Liver (tissue), 8 donors: ENCODE measurements at regions not wholly inside any gene's neighbourhood (a gene's known extent, or its start where the extent isn't known, plus 50 kb on each side); places are given as distances from the start of the nearest gene placed in this dataset.

ENCODE experiments used
- DNase-seq: peaks from one replicate; pipeline ENCODE4 v3.0.0-alpha.2; 2017; ENCODE audit warnings: low spot score
- H3K27ac ChIP-seq, 2 donors: one replicate each; pipeline ENCODE4 v1.7.0; 2013; ENCODE audit warnings: inconsistent platforms in 2 of 2, low read length in 2 of 2, control low read depth in 1 of 2, low read depth in 1 of 2, mild to moderate bottlenecking in 1 of 2
- H3K27me3 ChIP-seq, 4 donors: one replicate each; pipeline versions ENCODE4 v1.6.1 to v1.7.0; 2013; ENCODE audit warnings: low read length in 3 of 4, inconsistent platforms in 1 of 4, mild to moderate bottlenecking in 1 of 4, moderate library complexity in 1 of 4; ENCODE audit not compliant: control insufficient read depth in 4 of 4, insufficient read depth in 4 of 4
- H3K36me3 ChIP-seq, 4 donors: one replicate each; pipeline versions ENCODE4 v1.6.1 to v1.7.0; 2013; ENCODE audit warnings: low read length in 3 of 4, mild to moderate bottlenecking in 3 of 4, low read depth in 1 of 4, moderate library complexity in 1 of 4; ENCODE audit not compliant: control insufficient read depth in 4 of 4, insufficient read depth in 3 of 4
- H3K4me1 ChIP-seq, 4 donors: one replicate each; pipeline versions ENCODE4 v1.6.1 to v1.7.0; 2013; ENCODE audit warnings: low read length in 3 of 4, mild to moderate bottlenecking in 3 of 4, moderate library complexity in 1 of 4; ENCODE audit not compliant: control insufficient read depth in 4 of 4, insufficient read depth in 4 of 4
- H3K4me3 ChIP-seq, 3 donors: one replicate each; pipeline versions ENCODE4 v1.6.1 to v1.7.0; 2013; ENCODE audit warnings: low read length in 3 of 3, control low read depth in 1 of 3, low read depth in 1 of 3, mild to moderate bottlenecking in 1 of 3
- H3K9ac ChIP-seq, 2 donors: one replicate each; pipeline ENCODE4 v1.7.0; 2013; ENCODE audit warnings: low read length in 2 of 2, mild to moderate bottlenecking in 2 of 2, moderate library complexity in 2 of 2, control low read depth in 1 of 2, low read depth in 1 of 2
- H3K9me3 ChIP-seq, 4 donors: one replicate each; pipeline versions ENCODE4 v1.6.1 to v1.7.0; 2013; ENCODE audit warnings: low read length in 3 of 4; ENCODE audit not compliant: control insufficient read depth in 4 of 4
- EGR1 ChIP-seq, 2 donors: IDR thresholded peaks; 2 replicates each; pipeline ENCODE4 v1.6.1; 2016 to 2018; ENCODE audit warnings: antibody characterized with exemption in 2 of 2, low read depth in 2 of 2
- FOXA1 ChIP-seq: IDR thresholded peaks from 2 replicates; pipeline ENCODE4 v1.6.1; 2016; ENCODE audit warnings: antibody characterized with exemption
- FOXA2 ChIP-seq: IDR thresholded peaks from 2 replicates; pipeline ENCODE4 v1.6.1; 2016; ENCODE audit warnings: antibody characterized with exemption
- GABPA ChIP-seq, 2 donors: IDR thresholded peaks in 1 of 2; conservative IDR thresholded peaks in 1 of 2; 2 replicates each; pipeline ENCODE4 v1.6.1; 2016; ENCODE audit warnings: antibody characterized with exemption in 2 of 2, mild to moderate bottlenecking in 1 of 2, moderate library complexity in 1 of 2
- HNF4A ChIP-seq, 2 donors: conservative IDR thresholded peaks; 2 replicates each; pipeline ENCODE4 v1.6.1; 2016; ENCODE audit warnings: antibody characterized with exemption in 2 of 2, mild to moderate bottlenecking in 2 of 2
- HNF4G ChIP-seq: IDR thresholded peaks from 2 replicates; pipeline ENCODE4 v1.6.1; 2016; ENCODE audit warnings: antibody characterized with exemption
- JUND ChIP-seq, 2 donors: IDR thresholded peaks; 2 replicates each; pipeline ENCODE4 v1.6.1; 2016; ENCODE audit warnings: antibody characterized with exemption in 2 of 2
- NR2F2 ChIP-seq: IDR thresholded peaks from 2 replicates; pipeline ENCODE4 v1.6.1; 2016; ENCODE audit warnings: antibody characterized with exemption
- RAD21 ChIP-seq, 2 donors: IDR thresholded peaks; 2 replicates each; pipeline ENCODE4 v1.6.1; 2016; ENCODE audit warnings: antibody characterized with exemption in 2 of 2, mild to moderate bottlenecking in 2 of 2
- RXRA ChIP-seq, 2 donors: IDR thresholded peaks; 2 replicates each; pipeline ENCODE4 v1.6.1; 2017 to 2018; ENCODE audit warnings: antibody characterized with exemption in 2 of 2, mild to moderate bottlenecking in 1 of 2
- SP1 ChIP-seq: IDR thresholded peaks from 2 replicates; pipeline ENCODE4 v1.6.1; 2018; ENCODE audit warnings: antibody characterized with exemption, mild to moderate bottlenecking
- TAF1 ChIP-seq: conservative IDR thresholded peaks from 2 replicates; pipeline ENCODE4 v1.6.1; 2016; ENCODE audit warnings: antibody characterized with exemption, mild to moderate bottlenecking
- YY1 ChIP-seq: IDR thresholded peaks from 2 replicates; pipeline ENCODE4 v1.6.1; 2016; ENCODE audit warnings: antibody characterized with exemption, mild to moderate bottlenecking
- WGBS: extraction: QIAGEN DNeasy Blood & Tissue Kit; methylation state at CpG from one replicate; pipeline ENCODE4 v1.1.7; 2013; 5-methylcytosine and 5-hydroxymethylcytosine counted together
- TF ChIP-seq, protein P1 (sequence below): IDR thresholded peaks from 2 replicates; pipeline ENCODE4 v1.6.1; 2016; ENCODE audit warnings: antibody characterized with exemption, mild to moderate bottlenecking
- TF ChIP-seq, protein P2 (sequence below): IDR thresholded peaks from 2 replicates; pipeline ENCODE4 v1.6.1; 2016; ENCODE audit warnings: antibody characterized with exemption
- TF ChIP-seq, protein P3 (sequence below): IDR thresholded peaks from 2 replicates; pipeline ENCODE4 v1.6.1; 2016; ENCODE audit warnings: antibody characterized with exemption
- TF ChIP-seq, protein P4 (sequence below): fragments of 150-350 bp; IDR thresholded peaks from 2 replicates; pipeline ENCODE4 v1.5.1; 2017; ENCODE audit warnings: improper control_type of control experiment, low read depth, low read length; ENCODE audit not compliant: missing input control
- donor health status: healthy.
- donor health status: healthy.
- donor health status: healthy.
- donor health status: healthy.
- donor health status: healthy.

DNA sequence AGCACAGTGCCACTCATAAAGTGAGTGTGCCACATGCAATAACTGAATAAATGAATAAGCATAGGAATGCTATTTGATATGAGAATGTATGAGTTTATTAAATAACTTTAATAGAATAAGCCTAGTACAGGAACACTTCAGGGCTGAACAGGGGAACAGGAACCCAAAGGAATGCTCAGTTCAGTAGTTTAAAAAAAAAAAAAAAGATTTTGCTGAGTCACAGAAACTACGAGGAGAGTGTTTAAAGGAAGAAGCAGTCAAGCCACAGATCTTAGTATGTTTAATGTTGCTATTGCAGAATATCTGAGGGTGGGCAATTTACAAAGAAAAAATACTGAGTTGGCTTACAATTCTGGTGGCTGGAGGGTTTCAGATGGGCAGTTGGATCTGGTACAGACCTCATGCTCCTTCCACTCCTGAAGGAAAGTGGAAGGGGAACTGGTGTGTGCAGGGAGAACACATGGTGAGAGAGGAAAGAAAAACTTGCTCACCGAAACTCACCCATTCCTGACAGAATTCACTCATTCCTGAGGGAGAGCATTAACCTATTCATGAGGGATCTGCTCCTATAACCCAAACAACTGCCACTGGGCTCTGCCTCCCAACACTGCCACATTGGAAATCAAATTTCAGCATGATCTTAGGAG is 880.3 kb upstream of the MGAT4C start:
- TF ChIP-seq GABPA (IDR thresholded peaks at IDR 0.05 in 1 of 2, conservative IDR thresholded peaks at IDR 0.05 in 1 of 2) (no peak), HNF4G (no peak), RAD21 (IDR thresholded peaks at IDR 0.05) (no peak), TAF1 (no peak), FOXA1 (no peak), EGR1 (IDR thresholded peaks at IDR 0.05; ENCODE audit: low read depth in 2 of 2) (no peak), HNF4A (conservative IDR thresholded peaks at IDR 0.05) (no peak), RXRA (IDR thresholded peaks at IDR 0.05) (no peak), YY1 (no peak), NR2F2 (no peak), JUND (IDR thresholded peaks at IDR 0.05) (no peak), SP1 (no peak), FOXA2 (no peak)
- TF ChIP-seq, protein P1, sequence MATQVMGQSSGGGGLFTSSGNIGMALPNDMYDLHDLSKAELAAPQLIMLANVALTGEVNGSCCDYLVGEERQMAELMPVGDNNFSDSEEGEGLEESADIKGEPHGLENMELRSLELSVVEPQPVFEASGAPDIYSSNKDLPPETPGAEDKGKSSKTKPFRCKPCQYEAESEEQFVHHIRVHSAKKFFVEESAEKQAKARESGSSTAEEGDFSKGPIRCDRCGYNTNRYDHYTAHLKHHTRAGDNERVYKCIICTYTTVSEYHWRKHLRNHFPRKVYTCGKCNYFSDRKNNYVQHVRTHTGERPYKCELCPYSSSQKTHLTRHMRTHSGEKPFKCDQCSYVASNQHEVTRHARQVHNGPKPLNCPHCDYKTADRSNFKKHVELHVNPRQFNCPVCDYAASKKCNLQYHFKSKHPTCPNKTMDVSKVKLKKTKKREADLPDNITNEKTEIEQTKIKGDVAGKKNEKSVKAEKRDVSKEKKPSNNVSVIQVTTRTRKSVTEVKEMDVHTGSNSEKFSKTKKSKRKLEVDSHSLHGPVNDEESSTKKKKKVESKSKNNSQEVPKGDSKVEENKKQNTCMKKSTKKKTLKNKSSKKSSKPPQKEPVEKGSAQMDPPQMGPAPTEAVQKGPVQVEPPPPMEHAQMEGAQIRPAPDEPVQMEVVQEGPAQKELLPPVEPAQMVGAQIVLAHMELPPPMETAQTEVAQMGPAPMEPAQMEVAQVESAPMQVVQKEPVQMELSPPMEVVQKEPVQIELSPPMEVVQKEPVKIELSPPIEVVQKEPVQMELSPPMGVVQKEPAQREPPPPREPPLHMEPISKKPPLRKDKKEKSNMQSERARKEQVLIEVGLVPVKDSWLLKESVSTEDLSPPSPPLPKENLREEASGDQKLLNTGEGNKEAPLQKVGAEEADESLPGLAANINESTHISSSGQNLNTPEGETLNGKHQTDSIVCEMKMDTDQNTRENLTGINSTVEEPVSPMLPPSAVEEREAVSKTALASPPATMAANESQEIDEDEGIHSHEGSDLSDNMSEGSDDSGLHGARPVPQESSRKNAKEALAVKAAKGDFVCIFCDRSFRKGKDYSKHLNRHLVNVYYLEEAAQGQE, result no peak
- TF ChIP-seq, protein P2, sequence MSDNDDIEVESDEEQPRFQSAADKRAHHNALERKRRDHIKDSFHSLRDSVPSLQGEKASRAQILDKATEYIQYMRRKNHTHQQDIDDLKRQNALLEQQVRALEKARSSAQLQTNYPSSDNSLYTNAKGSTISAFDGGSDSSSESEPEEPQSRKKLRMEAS, result no peak
- TF ChIP-seq, protein P3, sequence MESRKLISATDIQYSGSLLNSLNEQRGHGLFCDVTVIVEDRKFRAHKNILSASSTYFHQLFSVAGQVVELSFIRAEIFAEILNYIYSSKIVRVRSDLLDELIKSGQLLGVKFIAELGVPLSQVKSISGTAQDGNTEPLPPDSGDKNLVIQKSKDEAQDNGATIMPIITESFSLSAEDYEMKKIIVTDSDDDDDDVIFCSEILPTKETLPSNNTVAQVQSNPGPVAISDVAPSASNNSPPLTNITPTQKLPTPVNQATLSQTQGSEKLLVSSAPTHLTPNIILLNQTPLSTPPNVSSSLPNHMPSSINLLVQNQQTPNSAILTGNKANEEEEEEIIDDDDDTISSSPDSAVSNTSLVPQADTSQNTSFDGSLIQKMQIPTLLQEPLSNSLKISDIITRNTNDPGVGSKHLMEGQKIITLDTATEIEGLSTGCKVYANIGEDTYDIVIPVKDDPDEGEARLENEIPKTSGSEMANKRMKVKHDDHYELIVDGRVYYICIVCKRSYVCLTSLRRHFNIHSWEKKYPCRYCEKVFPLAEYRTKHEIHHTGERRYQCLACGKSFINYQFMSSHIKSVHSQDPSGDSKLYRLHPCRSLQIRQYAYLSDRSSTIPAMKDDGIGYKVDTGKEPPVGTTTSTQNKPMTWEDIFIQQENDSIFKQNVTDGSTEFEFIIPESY, result no peak
- TF ChIP-seq, protein P4, sequence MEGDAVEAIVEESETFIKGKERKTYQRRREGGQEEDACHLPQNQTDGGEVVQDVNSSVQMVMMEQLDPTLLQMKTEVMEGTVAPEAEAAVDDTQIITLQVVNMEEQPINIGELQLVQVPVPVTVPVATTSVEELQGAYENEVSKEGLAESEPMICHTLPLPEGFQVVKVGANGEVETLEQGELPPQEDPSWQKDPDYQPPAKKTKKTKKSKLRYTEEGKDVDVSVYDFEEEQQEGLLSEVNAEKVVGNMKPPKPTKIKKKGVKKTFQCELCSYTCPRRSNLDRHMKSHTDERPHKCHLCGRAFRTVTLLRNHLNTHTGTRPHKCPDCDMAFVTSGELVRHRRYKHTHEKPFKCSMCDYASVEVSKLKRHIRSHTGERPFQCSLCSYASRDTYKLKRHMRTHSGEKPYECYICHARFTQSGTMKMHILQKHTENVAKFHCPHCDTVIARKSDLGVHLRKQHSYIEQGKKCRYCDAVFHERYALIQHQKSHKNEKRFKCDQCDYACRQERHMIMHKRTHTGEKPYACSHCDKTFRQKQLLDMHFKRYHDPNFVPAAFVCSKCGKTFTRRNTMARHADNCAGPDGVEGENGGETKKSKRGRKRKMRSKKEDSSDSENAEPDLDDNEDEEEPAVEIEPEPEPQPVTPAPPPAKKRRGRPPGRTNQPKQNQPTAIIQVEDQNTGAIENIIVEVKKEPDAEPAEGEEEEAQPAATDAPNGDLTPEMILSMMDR, result no peak
- WGBS, result 49% methylated on average over 2 of the region's 2 CpGs
- Histone ChIP-seq H3K36me3 (no peaks in the 10 kb centered on the region), H3K9me3 (no peaks in the 10 kb centered on the region), H3K9ac (no peak overlapping the region), H3K27ac (no peak overlapping the region), H3K4me1 (no peaks in the 10 kb centered on the region), H3K27me3 (no peaks in the 10 kb centered on the region), H3K4me3 (no peak overlapping the region)
- no peak for DNase-seq

DNA sequence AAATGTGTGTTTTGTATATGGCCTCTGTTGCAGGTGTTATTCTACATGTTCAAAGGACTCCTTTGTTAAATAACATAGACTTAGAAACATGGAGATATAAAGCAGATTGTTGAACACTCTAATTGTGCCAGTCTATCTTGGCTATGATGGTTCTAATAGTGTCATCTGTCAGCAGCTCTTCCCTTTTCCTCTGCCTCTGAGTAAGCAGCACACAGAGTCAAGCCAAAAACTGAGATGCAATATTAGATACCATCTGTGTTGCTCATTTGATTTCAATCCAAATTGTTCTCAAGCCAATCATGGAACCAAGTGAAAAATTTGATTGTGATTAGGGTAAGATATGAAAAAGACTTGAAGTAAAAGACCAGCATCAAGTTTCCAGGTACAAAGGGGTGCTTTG is 871.1 kb upstream of the MGAT4C start:
- H3K27ac ChIP-seq, result no peak overlapping the region
- H3K9ac ChIP-seq, result no peak overlapping the region
- no peak for DNase-seq
- H3K4me3 ChIP-seq, result no peak overlapping the region
- no peak for TF ChIP-seq HNF4A (conservative IDR thresholded peaks at IDR 0.05)
- no peaks in the 10 kb centered on the region for H3K36me3 ChIP-seq
- peaks cover 0 to 6% (median 3%) of the 10 kb centered on the region in 4 donors for H3K9me3 ChIP-seq
- no peaks in the 10 kb centered on the region for H3K27me3 ChIP-seq
- H3K4me1 ChIP-seq, result no peaks in the 10 kb centered on the region
